Muscle layer of colon (tissue), 2 donors: ENCODE measurements at regions not wholly inside any gene's neighbourhood (a gene's known extent, or its start where the extent isn't known, plus 50 kb on each side); places are given as distances from the start of the nearest gene placed in this dataset.

Experiments used
- H3K27ac ChIP-seq: one replicate; pipeline ENCODE4 v1.7.0; 2013; ENCODE audit warnings: low read depth, mild to moderate bottlenecking, low read length, moderate library complexity
- H3K27me3 ChIP-seq, 2 donors: one replicate each; pipeline ENCODE4 v1.7.0; 2013; ENCODE audit warnings: low read length in 2 of 2, mild to moderate bottlenecking in 2 of 2; ENCODE audit not compliant: insufficient read depth in 2 of 2, control insufficient read depth in 1 of 2
- H3K36me3 ChIP-seq: one replicate; pipeline ENCODE4 v1.7.0; 2013; ENCODE audit warnings: mild to moderate bottlenecking, low read length; ENCODE audit not compliant: insufficient read depth
- H3K4me1 ChIP-seq: one replicate; pipeline ENCODE4 v1.7.0; 2013; ENCODE audit warnings: mild to moderate bottlenecking, low read length; ENCODE audit not compliant: insufficient read depth
- H3K4me3 ChIP-seq, 2 donors: one replicate each; pipeline ENCODE4 v1.7.0; 2013; ENCODE audit warnings: low read length in 2 of 2, low read depth in 1 of 2, mild to moderate bottlenecking in 1 of 2, moderate library complexity in 1 of 2
- H3K9ac ChIP-seq: one replicate; pipeline ENCODE4 v1.7.0; 2013; ENCODE audit warnings: low read length
- H3K9me3 ChIP-seq: one replicate; pipeline ENCODE4 v1.7.0; 2013; ENCODE audit warnings: mild to moderate bottlenecking, low read length
- donor health status: abdominal sarcoma.
- donor health status: Adenocarcinoma of cecum.

GRCh38 chr2:82599021-82599420 lies 1860.1 kb downstream of the SUCLG1 start:
- H3K36me3 ChIP-seq = no peaks in the 10 kb centered on the region
- no peaks in the 10 kb centered on the region for H3K27me3 ChIP-seq
- no peak overlapping the region for H3K27ac ChIP-seq
- no peaks in the 10 kb centered on the region for H3K4me1 ChIP-seq
- H3K9ac ChIP-seq = no peak overlapping the region
- no peaks in the 10 kb centered on the region for H3K9me3 ChIP-seq
- no peak overlapping the region for H3K4me3 ChIP-seq

DNA sequence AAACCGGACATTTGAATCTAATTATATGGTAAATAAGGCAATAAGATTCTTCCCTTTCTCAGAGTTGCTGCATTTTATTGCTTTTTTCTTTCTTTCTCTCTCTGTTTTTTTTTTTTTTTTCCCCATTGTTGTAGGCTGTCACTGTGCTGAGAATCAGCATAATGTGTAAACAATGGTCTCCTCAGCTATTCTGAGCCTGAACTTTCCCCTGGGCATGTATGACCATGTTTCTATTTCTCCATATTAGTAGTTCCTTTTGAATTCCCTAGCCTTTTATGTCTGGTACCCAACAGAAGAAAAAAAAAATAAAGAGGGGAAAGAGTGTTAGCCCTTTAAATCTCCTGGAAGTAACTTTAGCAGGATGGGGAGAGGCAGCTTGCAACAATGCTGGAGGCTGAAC lies 1862.5 kb downstream of the SUCLG1 start:
- no peaks in the 10 kb centered on the region for H3K9me3 ChIP-seq
- no peaks in the 10 kb centered on the region for H3K4me1 ChIP-seq
- H3K4me3 ChIP-seq = no peak overlapping the region
- no peaks in the 10 kb centered on the region for H3K36me3 ChIP-seq
- no peaks in the 10 kb centered on the region for H3K27me3 ChIP-seq
- H3K9ac ChIP-seq = no peak overlapping the region
- no peak overlapping the region for H3K27ac ChIP-seq

- Histone ChIP-seq H3K36me3 (no peaks in the 10 kb centered on the region), H3K9ac (no peak overlapping the region), H3K27ac (no peak overlapping the region)
Observed at GRCh38 chr2:82591718-82592117, 1867.4 kb downstream of the SUCLG1 start.

GRCh38 chr2:82576656-82577055 lies 1882.4 kb downstream of the SUCLG1 start:
- Histone ChIP-seq H3K9me3 (no peaks in the 10 kb centered on the region), H3K4me3 (no peak overlapping the region), H3K27me3 (no peaks in the 10 kb centered on the region), H3K4me1 (no peaks in the 10 kb centered on the region), H3K36me3 (no peaks in the 10 kb centered on the region), H3K9ac (no peak overlapping the region), H3K27ac (no peak overlapping the region)

More at GRCh38 chr2:82591718-82592117, 1867.4 kb downstream of the SUCLG1 start:
- H3K27me3 ChIP-seq = no peaks in the 10 kb centered on the region
- H3K4me1 ChIP-seq = no peaks in the 10 kb centered on the region
- no peaks in the 10 kb centered on the region for H3K9me3 ChIP-seq
- H3K4me3 ChIP-seq = no peak overlapping the region

- Histone ChIP-seq H3K27ac (no peak overlapping the region), H3K27me3 (no peaks in the 10 kb centered on the region), H3K9me3 (no peaks in the 10 kb centered on the region), H3K36me3 (no peaks in the 10 kb centered on the region), H3K4me1 (peaks cover 5% of the 10 kb centered on the region), H3K4me3 (no peak overlapping the region), H3K9ac (no peak overlapping the region)
Observed at GRCh38 chr2:82539280-82539621, 1919.8 kb downstream of the SUCLG1 start.

GRCh38 chr2:82538590-82539279 lies 1920.3 kb downstream of the SUCLG1 start:
- Histone ChIP-seq H3K36me3 (no peaks in the 10 kb centered on the region), H3K4me3 (no peak overlapping the region), H3K27me3 (no peaks in the 10 kb centered on the region), H3K4me1 (no peaks in the 10 kb centered on the region), H3K27ac (no peak overlapping the region), H3K9ac (no peak overlapping the region), H3K9me3 (no peaks in the 10 kb centered on the region)

DNA sequence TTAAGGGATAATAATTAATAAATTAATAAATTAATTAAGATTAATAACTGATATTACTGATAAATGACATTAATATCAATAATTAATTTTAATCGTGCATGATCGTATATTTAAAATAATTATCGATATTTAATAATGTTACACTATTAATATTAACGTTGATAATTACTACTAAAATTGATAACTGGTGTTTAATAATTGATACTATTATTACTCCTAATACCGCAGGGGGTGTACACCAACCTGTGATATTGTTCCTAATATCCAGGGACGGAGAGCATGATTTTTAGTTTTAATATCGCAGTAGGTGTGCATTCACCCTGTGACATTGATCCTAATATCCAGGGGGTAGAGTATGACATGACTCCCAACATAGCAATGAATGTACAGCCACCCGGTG lies 1930.8 kb downstream of the SUCLG1 start:
- Histone ChIP-seq H3K9me3 (no peaks in the 10 kb centered on the region), H3K4me3 (no peak overlapping the region), H3K36me3 (no peaks in the 10 kb centered on the region), H3K27me3 (no peaks in the 10 kb centered on the region), H3K4me1 (no peaks in the 10 kb centered on the region), H3K9ac (no peak overlapping the region), H3K27ac (no peak overlapping the region)

GRCh38 chr2:82527124-82527523 lies 1932.0 kb downstream of the SUCLG1 start:
- H3K27me3 ChIP-seq = no peaks in the 10 kb centered on the region
- H3K4me1 ChIP-seq = no peaks in the 10 kb centered on the region
- H3K27ac ChIP-seq = no peak overlapping the region
- no peaks in the 10 kb centered on the region for H3K9me3 ChIP-seq
- no peak overlapping the region for H3K4me3 ChIP-seq
- H3K36me3 ChIP-seq = no peaks in the 10 kb centered on the region
- H3K9ac ChIP-seq = no peak overlapping the region

- Histone ChIP-seq H3K27ac (no peak overlapping the region), H3K4me1 (no peaks in the 10 kb centered on the region), H3K9ac (no peak overlapping the region), H3K9me3 (no peaks in the 10 kb centered on the region), H3K36me3 (no peaks in the 10 kb centered on the region), H3K4me3 (no peak overlapping the region), H3K27me3 (no peaks in the 10 kb centered on the region)
Observed at GRCh38 chr2:82526277-82526676, 1932.8 kb downstream of the SUCLG1 start.

DNA sequence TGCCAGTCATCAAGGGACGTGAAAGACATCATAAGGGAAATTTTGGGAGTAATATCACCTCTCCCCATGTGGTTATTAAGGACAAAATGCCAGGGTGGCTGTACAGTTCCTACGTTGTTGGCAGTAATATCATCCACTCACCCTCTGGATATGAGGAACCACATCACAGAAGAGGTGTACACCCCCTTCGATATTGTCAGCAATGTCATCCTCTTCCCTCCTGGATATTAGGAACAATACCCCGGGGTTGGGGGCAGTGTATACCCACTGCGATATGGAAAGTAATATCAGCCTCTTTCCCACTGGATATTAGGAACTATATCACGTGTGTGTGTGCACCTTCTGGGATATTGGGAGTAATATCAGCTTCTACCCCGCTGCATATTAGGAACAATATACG lies 1933.3 kb downstream of the SUCLG1 start:
- no peaks in the 10 kb centered on the region for H3K27me3 ChIP-seq
- H3K36me3 ChIP-seq = no peaks in the 10 kb centered on the region
- H3K9ac ChIP-seq = no peak overlapping the region
- no peak overlapping the region for H3K27ac ChIP-seq
- H3K4me1 ChIP-seq = no peaks in the 10 kb centered on the region
- H3K4me3 ChIP-seq = no peak overlapping the region
- H3K9me3 ChIP-seq = no peaks in the 10 kb centered on the region

DNA sequence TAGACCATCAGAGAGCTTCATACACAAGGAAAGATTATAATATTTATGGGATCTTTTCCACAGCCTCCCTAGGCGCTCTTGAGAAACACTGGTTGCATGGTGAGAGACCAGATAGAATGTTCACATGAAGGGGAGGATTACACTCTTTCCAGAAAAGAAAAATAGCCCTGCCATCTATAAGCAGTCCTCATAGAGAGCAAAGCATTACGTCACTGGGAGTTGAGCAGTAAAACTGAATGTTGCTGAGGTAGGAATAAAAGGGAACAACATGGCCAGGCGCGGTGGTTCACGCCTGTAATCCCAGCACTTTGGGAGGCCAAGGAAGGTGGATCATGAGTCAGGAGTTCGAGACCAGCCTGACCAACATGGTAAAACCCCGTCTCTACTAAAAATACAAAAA lies 1934.3 kb downstream of the SUCLG1 start:
- H3K4me3 ChIP-seq = no peak overlapping the region
- H3K36me3 ChIP-seq = no peaks in the 10 kb centered on the region
- H3K9ac ChIP-seq = no peak overlapping the region
- H3K27ac ChIP-seq = no peak overlapping the region
- H3K9me3 ChIP-seq = no peaks in the 10 kb centered on the region
- no peaks in the 10 kb centered on the region for H3K27me3 ChIP-seq
- no peaks in the 10 kb centered on the region for H3K4me1 ChIP-seq

DNA sequence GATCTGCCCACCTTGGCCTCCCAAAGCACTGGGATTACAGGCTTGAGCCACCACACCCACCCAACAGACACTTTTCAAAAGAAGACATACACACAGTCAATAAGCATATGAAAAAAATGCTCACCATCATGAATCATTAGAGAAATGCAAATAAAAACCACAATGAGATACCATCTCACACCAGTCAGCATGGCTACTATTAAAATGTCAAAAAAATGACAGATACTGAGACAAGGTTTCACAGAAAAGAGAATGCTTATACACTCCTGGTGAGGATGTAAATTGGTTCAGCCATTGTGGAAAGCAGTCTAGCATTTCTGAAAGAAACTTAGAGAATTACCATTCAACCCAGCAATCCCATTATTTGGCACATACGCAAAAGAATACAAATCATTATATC lies 1947.2 kb downstream of the SUCLG1 start:
- Histone ChIP-seq H3K27ac (no peak overlapping the region), H3K27me3 (no peaks in the 10 kb centered on the region), H3K9ac (no peak overlapping the region), H3K9me3 (no peaks in the 10 kb centered on the region), H3K36me3 (no peaks in the 10 kb centered on the region), H3K4me1 (no peaks in the 10 kb centered on the region), H3K4me3 (no peak overlapping the region)
